A673 (cell line): ENCODE measurements at regions not wholly inside any gene's neighbourhood (a gene's known extent, or its start where the extent isn't known, plus 50 kb on each side); places are given as distances from the start of the nearest gene placed in this dataset.

Experiments used
- BruUV-seq: library from RNA; stranded (reverse); fragments of 400-500 nt; replicated peaks from 2 replicates; lab custom pipeline; 2021; lab: Mats Ljungman, UMichigan
- CTCF ChIA-PET: fragments of 300-600 bp; sonication (Branson Sonifier 250); formaldehyde crosslinking; loops from one replicate; lab custom pipeline; 2022; ENCODE audit warnings: antibody characterized with exemption; lab: Charles Lee
- POLR2A ChIA-PET: fragments of 300-600 bp; sonication (Branson Sonifier 250); formaldehyde crosslinking; loops from one replicate; lab custom pipeline; 2022; ENCODE audit warnings: antibody characterized with exemption; ENCODE audit not compliant: low non-redundant PET; lab: Charles Lee
- DNase-seq: peaks from one replicate; pipeline ENCODE4 v3.0.0-alpha.2; 2015; ENCODE audit warnings: low spot score
- H3K27ac ChIP-seq: fragments of 200-600 bp; sonication (generic); 2 replicates; pipeline ENCODE4 v1.5.1; 2016; ENCODE audit warnings: mixed run types, low read depth, mild to moderate bottlenecking, mixed read lengths, antibody characterized with exemption, low read length; ENCODE audit not compliant: poor library complexity, severe bottlenecking
- H3K27me3 ChIP-seq: fragments of 200-600 bp; sonication (generic); replicated peaks from 2 replicates; pipeline ENCODE4 v1.6.1; 2017; ENCODE audit warnings: mixed run types, low read depth, mild to moderate bottlenecking, mixed read lengths, antibody characterized with exemption, low read length; ENCODE audit not compliant: insufficient read depth, poor library complexity
- H3K36me3 ChIP-seq: fragments of 200-600 bp; sonication (generic); 2 replicates; pipeline ENCODE4 v1.6.1; 2016; ENCODE audit warnings: mixed run types, mild to moderate bottlenecking, mixed read lengths, antibody characterized with exemption, low read length; ENCODE audit not compliant: insufficient read depth, poor library complexity, severe bottlenecking
- H3K4me1 ChIP-seq: fragments of 200-600 bp; sonication (generic); 2 replicates; pipeline ENCODE4 v1.6.1; 2017; ENCODE audit warnings: mixed run types, mild to moderate bottlenecking, mixed read lengths, antibody characterized with exemption, low read length; ENCODE audit not compliant: insufficient read depth, poor library complexity, severe bottlenecking
- H3K4me3 ChIP-seq: fragments of 200-600 bp; sonication (generic); 2 replicates; pipeline ENCODE4 v1.5.1; 2016; ENCODE audit warnings: low read depth, mixed run types, mild to moderate bottlenecking, mixed read lengths, low read length; ENCODE audit not compliant: poor library complexity, severe bottlenecking
- H3K9me3 ChIP-seq: fragments of 200-600 bp; sonication (generic); 2 replicates; pipeline ENCODE4 v1.6.1; 2016; ENCODE audit warnings: mixed run types, low read depth, mild to moderate bottlenecking, mixed read lengths, antibody characterized with exemption, low read length; ENCODE audit not compliant: poor library complexity, severe bottlenecking
- EZH2 ChIP-seq: fragments of 200-600 bp; sonication (generic); IDR thresholded peaks from 2 replicates; pipeline ENCODE4 v1.6.1; 2017; ENCODE audit warnings: borderline replicate concordance, low read depth, mild to moderate bottlenecking, mixed read lengths, antibody characterized with exemption, low read length; ENCODE audit not compliant: poor library complexity, severe bottlenecking
- intact Hi-C: fragments of 100-400 bp; cut with micrococcal nuclease; formaldehyde crosslinking; loops from one replicate; pipeline ENCODE4 v1.10.0; 2022; ENCODE audit not compliant: unreplicated experiment

DNA sequence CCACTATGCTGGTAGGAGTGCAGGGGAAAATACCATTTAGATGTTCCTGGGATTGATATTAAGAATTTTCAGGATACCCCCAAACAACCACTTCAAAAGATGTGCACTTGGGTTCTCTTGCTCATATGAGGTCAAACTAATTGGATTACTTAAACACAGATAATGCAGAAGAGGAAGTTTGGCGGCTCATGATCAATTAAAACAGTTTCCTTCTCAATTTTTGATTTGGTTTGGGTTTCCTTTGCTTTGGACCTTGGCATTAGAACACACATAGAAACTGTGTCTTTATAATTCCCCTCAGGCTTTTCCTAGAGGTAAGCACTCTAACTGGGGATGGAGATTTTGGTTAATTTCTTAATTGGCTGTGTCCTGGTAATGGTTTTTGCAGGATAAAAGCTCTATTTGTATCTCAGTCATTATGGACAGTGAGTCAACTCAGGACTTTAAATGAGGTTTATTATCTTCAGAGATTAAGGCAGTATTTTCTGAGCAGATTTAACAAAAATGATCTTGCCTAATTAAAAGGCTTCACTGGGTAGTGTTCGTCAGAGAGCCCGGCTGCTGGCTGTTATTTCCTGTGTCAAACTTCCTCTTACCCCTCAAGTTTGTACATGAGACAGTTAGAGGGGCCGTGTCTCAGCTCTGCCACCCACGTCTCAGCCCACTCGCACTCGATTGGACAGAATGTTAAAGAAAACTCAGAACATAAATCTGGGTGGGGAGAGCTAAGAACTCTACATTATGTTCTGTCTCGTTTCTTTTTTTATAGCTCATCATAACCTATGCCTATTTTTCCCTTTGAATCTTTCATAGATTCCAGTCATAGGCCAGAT is 50.3 kb upstream of the PREP start:
- H3K27me3 ChIP-seq, result no peaks in the 10 kb centered on the region
- intact Hi-C loops, result no loop called here
- BruUV-seq, result no TSS peak
- peak; percentile 38 for DNase-seq
- no peak for TF ChIP-seq EZH2
- H3K9me3 ChIP-seq, result no peaks in the 10 kb centered on the region
- no peak overlapping the region for H3K27ac ChIP-seq
- ChIA-PET POLR2A (no interaction called here), CTCF (no interaction called here)
- no peaks in the 10 kb centered on the region for H3K36me3 ChIP-seq
- peaks cover 14% of the 10 kb centered on the region for H3K4me1 ChIP-seq
- H3K4me3 ChIP-seq, result no peak overlapping the region
